GM23248 (cell line): ENCODE measurements at regions not wholly inside any gene's neighbourhood (a gene's known extent, or its start where the extent isn't known, plus 50 kb on each side); places are given as distances from the start of the nearest gene placed in this dataset.

Experiments
- EZH2 ChIP-seq: fragments of 200-600 bp; sonication (generic); IDR thresholded peaks from 2 replicates; pipeline ENCODE4 v1.6.1; 2018; ENCODE audit warnings: antibody characterized with exemption, mild to moderate bottlenecking; ENCODE audit not compliant: insufficient read depth, poor library complexity, severe bottlenecking
- EZH2phosphoT487 ChIP-seq: fragments of 200-600 bp; sonication (generic); IDR thresholded peaks from 2 replicates; pipeline ENCODE4 v1.6.1; 2018; ENCODE audit warnings: antibody characterized with exemption, moderate library complexity, mild to moderate bottlenecking, low read depth; ENCODE audit not compliant: insufficient read depth

DNA sequence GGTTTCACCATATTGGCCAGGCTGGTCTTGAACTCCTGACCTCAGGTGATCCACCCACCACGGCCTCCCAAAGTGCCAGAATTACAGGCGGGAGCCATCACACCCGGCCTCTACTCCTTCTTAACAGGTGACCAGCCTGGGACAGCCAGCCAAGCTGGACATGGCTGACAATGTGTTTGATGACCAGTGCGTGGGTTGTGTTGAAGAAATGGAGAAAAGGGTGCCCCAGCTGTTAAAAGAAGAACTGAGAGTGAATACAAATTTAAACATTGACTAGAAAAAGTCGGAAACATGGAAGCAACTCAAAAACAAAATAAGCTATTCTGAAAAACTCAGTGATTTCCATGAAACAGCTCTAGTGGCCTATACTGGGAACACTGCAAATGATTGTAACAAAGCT lies 86.5 kb upstream of the CLPB start:
- no peak for TF ChIP-seq EZH2phosphoT487
- TF ChIP-seq EZH2: no peak
